ENCODE measurements at regions not wholly inside any gene's neighbourhood (a gene's known extent, or its start where the extent isn't known, plus 50 kb on each side); places are given as distances from the start of the nearest gene placed in this dataset.

DNA sequence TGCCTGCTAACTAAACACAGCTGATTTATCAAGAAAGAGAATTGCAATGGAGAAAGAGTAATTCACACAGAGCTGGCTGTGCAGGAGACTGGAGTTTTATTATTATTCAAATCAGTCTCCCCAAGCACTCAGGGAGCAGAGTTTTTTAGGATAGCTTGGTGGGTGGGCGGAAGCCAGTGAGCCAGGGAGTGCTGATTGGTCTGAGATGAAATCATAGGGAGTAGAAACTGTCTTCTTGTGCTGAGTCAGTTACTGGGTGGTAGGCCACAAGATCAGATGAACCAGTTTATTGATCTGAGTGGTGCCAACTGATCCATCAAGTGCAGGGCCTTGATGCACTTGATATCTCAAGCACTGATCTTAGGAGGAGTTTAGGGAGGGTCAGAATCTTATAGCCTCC is 891.9 kb upstream of the CADM2 start:
- DNase-seq (ENCODE audit: low spot score) = no peak

GRCh38 chr3:84073664-84074063 is 885.1 kb upstream of the CADM2 start:
- no peak for DNase-seq (ENCODE audit: low spot score)

- no peak for DNase-seq (ENCODE audit: low spot score)
These were observed 884.0 kb upstream of the CADM2 start for GRCh38 chr3:84074767-84075166.

DNA sequence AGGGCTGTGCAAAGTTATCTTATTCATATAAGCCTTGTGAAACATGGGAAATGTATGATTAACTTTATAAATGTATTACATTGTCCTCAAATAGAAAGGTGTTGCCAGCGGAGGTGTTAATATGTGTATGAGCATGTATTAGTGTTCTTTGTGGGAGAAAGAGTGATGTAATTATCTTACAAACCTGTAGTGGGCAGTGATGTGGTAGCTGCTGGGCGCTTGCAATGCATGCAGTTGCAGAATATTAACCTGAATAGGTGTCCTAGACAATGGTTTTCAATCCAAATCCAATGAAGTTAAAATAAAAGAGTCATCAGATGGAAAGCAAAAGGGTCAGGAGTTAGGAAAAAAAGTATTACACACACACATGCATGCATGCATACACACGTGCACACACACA is 881.3 kb upstream of the CADM2 start:
- no peak for DNase-seq (ENCODE audit: low spot score)

GRCh38 chr3:84082726-84083125 is 876.1 kb upstream of the CADM2 start:
- DNase-seq (ENCODE audit: low spot score) = no peak

DNA sequence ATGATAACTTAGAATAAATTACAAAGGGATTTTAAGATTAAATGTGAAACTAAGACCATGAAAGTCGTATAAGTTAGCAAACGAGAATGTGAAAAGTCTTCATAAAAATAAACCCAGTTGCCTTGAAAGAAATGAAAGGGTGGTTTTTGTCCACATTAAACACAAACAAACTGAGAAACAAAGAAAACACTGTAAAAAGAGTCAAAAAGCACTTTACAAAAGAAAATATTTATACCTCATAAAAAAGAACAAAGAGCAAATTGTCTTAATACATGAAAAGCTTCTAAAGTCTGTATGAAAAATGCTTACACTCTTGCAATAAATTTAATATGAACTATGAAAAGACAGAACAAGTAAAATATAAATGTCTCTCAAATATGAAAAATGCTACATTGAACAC is 865.9 kb upstream of the CADM2 start:
- DNase-seq (ENCODE audit: low spot score) = no peak

DNA sequence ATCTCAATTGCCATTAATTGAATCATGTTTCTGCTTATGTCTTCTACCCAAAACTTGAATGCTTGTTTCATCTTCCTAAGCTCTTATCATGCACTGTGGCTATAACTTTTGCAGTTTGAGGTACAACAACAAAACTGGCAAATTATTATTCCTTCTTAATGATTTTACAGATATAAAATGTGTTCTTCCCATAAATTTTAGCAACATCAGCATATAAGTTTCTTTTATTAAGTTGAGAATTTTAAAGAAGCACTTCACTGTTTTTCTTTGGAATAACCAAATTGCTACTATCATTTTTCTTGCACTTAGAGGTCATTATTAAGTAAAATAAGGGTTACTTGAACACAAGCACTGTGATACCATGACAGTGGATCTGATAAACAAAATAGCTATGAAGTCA is 862.6 kb upstream of the CADM2 start:
- no peak for DNase-seq (ENCODE audit: low spot score)

- DNase-seq (ENCODE audit: low spot score) = no peak
These were observed 857.9 kb upstream of the CADM2 start for GRCh38 chr3:84100861-84101260.

DNA sequence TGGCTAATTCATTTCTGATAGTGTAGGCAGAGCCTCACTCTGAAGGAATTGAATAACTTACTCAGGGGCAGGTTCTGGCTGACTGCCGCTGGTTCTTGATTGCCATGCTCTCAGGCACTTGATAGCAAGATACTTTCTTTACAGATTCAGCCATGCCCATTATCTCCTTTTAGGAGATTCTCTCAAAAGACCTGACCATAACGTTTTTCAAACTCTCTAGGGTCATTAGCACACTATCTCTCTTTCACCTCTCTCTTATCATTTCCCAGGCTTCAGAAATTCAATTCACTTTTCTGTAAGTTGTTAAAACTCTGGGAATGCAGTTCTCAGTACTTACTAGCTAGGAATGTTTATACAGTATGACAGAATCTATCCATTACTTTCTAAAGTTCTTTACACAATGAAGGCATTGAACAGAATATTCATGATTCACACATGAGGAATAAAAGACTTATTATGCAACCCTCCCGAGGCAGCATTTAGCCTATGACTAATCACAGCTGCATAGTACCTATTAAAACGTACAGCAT is 850.3 kb upstream of the CADM2 start:
- no peak for DNase-seq (ENCODE audit: low spot score)

DNA sequence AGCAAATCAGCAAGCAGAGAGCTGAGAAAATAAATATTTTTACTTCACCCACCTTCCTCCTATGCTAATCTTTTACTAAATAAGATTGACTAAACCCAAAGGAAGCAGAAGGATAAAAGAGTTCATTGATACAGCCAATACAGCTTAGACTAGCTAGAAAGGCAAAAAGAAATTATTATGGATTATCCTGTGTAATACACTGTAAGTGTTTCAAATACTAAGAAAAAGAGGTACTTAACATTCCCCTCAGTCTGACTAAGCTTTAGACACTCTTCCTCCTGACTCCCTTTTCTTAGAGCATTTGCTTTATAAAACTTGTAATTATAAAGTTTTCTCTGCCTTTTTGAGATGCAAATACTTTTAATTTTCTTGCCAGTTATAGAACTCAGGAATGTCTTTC is 848.9 kb upstream of the CADM2 start:
- DNase-seq (ENCODE audit: low spot score) = no peak

DNA sequence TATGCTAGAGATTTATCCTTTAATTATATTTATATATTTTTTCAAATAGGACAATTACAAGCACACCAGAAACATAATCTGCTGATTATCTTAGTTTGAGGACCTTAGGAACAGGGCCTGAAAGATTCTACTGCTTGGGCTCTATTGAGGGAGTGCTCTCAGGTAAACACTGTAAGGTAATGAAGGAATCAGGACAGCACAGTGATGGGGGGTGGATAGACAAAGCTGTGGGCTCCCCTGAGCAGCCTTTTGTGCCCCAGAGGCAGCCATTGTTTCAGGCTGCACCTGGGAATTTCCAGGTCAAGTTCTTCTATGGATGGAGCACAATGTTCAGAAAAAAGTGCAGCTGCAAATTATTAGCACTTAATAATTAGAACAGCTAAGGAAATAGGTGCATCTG is 848.0 kb upstream of the CADM2 start:
- no peak for DNase-seq (ENCODE audit: low spot score)

DNA sequence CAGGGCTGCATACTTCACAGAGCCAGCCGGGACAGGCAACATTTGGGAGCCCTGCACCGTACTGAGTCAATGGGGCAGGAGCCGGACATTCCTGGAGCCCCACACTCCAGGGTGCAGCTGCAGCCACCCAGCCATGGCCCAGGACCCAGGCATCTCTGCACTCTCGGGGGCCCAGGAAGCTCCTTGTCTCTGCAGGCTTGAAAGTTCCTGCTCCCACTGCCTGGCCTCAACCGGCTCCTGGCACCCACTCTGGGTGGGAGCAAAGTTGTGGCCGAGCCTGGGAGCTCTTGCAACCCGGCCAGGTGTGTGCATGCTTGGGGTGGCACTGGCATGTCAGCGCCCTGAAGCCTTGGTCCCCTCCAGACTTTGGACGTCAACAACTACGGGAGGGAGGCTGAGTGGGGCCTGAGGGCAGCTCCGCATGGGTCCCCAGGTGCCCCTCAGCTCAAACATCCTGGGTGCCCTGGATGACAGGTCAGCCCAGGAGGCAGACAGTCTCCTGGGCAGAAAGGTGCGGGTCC is 833.5 kb upstream of the CADM2 start:
- DNase-seq (ENCODE audit: low spot score) = no peak

GRCh38 chr3:84125760-84126159 is 833.0 kb upstream of the CADM2 start:
- no peak for DNase-seq (ENCODE audit: low spot score)

GRCh38 chr3:84126160-84126559 is 832.6 kb upstream of the CADM2 start:
- no peak for DNase-seq (ENCODE audit: low spot score)

DNA sequence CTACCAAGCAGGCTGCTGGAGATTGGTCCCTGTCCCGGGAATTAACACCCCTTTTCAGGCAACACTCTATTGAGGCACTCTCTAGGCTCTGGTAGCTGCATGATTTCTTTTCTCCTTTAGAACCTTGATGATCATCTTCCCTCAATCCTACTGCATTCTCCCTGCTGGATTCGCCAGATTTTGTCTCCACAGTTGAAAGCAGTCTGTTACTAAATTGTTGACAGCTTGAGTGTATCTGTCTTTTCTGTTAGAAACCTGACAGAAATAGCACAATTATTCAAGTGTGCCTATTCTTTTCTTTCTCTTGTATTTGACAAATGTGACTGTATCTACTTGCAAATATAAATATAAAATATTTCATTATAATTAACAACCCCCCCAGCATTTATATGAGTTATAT is 830.8 kb upstream of the CADM2 start:
- DNase-seq (ENCODE audit: low spot score) = no peak

DNA sequence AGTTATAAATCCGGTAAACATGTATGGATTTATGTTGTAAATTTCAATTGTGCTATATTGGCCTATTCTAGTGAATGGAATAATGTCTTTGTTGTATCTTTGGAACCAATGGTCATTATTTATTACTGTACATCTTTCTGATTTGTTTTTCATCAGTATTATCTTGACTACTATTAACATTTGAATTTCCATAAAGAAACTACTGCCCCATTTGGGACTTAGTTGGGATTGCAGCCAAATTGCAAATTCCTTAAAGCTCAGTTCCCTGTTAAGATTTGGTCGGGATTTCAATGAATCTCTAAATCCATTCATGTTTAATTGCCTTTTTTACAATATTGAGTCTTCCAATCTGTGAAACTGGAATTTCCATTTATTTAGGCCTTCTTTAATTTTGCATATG is 822.4 kb upstream of the CADM2 start:
- no peak for DNase-seq (ENCODE audit: low spot score)

DNA sequence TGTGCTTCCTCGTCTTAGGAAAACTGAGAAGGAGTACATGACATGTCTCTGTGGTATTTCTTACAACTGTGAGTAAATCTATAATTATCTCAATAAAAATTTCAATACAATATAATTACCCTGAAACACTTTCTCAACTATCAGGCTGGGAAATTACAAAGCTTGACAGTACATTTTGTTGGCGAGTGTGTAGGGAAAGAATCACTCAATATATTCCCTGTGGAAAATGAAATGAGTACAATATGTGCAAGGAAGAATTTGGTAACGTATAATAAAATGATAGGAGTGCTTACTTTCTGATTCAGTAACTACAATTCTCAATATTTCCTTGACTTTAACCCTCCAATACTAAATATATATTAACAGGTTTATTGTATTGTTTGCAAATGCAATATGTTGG is 818.2 kb upstream of the CADM2 start:
- DNase-seq (ENCODE audit: low spot score) = no peak

DNA sequence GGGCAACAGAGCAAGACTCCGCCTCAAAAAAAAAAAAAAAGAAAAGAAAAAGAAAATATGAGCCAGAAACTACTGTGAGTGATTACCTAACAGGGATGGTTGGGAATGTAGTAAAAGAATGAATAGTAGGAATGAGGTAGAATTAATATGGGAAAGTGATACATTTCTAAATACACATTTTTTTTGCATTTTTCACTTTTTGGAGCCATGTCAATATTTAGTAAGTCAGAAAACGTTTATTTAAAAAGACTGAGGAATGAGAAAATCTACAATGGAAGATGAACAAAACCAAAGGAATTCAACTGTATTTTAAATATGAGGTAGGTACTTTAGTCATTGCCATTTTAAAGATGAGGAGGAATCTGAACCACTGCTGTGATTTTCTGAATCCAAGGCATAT is 817.2 kb upstream of the CADM2 start:
- no peak for DNase-seq (ENCODE audit: low spot score)

- no peak for DNase-seq (ENCODE audit: low spot score)
These were observed 793.5 kb upstream of the CADM2 start for GRCh38 chr3:84165328-84165727.

GRCh38 chr3:84175449-84175848 is 783.3 kb upstream of the CADM2 start:
- DNase-seq (ENCODE audit: low spot score) = no peak

DNA sequence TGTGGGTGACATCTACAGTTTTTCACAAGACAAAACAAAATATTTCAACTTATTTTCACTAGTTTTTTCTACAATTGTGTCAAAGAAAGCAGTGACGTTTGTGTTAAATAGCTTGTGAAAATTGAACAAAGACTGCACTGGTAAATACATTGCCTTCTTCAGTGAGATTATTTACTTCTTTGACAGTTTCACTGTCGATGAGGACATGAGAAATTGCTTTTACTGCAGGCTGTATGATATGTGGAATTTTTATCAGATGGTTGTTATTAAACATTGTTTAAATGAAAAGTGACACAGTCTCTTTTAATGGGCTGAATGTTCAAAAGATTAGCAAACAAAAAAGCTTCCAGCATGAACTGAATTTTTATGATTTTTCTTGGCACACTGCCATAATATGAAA is 773.9 kb upstream of the CADM2 start:
- no peak for DNase-seq (ENCODE audit: low spot score)

GRCh38 chr3:84194029-84194428 is 764.8 kb upstream of the CADM2 start:
- DNase-seq (ENCODE audit: low spot score) = no peak

- no peak for DNase-seq (ENCODE audit: low spot score)
These were observed 749.3 kb upstream of the CADM2 start for GRCh38 chr3:84209474-84209873.

DNA sequence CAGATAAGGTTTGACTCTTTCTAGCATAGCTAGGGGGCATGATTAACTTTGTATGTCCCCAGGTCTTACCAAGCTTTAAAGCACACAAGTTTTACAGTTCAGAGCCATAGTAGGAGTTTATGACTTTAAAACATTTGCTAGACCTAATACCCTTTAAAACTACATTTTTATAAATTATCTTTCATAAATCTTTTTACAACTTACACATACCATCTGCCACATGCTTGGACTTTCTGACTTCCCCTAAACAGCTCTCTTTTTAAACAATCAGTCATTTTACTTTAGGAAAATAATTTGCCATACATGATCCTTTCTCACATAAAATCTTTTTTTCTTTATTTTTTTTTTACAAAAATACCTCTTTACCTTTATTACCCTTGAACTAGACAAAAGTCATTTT is 735.3 kb upstream of the CADM2 start:
- no peak for DNase-seq (ENCODE audit: low spot score)

DNA sequence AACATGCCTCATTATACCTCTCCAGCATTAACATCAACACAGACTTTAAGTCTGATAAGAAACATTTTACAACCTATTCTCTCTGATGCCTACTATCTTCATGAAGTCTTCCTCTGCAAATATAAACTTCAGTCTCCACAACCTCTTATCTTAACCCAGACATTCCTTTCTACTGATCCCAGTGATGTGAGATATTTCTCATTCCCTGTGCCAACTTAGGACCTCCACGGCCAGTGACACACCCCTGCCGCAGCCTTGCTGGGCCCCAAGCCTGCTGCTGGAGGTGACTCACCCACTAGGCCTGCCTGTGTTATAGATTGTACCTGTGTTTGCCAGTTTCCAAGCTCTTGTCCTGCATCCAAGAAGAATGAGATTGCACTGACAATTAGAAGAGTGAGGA is 734.5 kb upstream of the CADM2 start:
- DNase-seq (ENCODE audit: low spot score) = no peak

Measured in cerebellar cortex (tissue), 1 donor.